ENCODE measurements at regions not wholly inside any gene's neighbourhood (a gene's known extent, or its start where the extent isn't known, plus 50 kb on each side); places are given as distances from the start of the nearest gene placed in this dataset.

DNA sequence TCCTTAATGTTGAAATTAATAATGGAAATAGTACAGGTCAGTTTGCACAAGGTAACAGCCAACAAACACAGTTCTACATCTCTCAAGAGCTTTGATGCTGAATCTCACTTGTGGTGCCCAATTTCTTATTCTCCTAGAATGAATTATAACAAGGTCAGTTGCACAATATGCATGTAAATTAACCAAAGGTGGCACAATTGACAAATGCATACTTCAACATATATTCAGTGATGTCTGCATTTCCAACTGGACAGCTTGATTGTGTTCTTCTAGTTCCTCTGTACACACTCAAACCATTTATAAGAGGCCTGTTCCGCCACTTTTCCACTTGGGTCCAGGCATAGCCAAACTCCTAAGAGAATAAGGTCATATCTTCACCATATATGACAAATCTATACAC is 210.3 kb upstream of the EPHA5 start:
- no peaks in the 10 kb centered on the region for H3K36me3 ChIP-seq
- H3K27me3 ChIP-seq = no peaks in the 10 kb centered on the region
- H3K4me1 ChIP-seq = no peaks in the 10 kb centered on the region; the same call in 1 of the 2 replicates
- no peak for TF ChIP-seq CTCF (IDR thresholded peaks at IDR 0.05; ENCODE audit: low read depth, low read length)
- H3K4me3 ChIP-seq (ENCODE audit: low read depth, low read length) = no peak overlapping the region
- no peak for DNase-seq
- H3K9me3 ChIP-seq = no peaks in the 10 kb centered on the region

DNA sequence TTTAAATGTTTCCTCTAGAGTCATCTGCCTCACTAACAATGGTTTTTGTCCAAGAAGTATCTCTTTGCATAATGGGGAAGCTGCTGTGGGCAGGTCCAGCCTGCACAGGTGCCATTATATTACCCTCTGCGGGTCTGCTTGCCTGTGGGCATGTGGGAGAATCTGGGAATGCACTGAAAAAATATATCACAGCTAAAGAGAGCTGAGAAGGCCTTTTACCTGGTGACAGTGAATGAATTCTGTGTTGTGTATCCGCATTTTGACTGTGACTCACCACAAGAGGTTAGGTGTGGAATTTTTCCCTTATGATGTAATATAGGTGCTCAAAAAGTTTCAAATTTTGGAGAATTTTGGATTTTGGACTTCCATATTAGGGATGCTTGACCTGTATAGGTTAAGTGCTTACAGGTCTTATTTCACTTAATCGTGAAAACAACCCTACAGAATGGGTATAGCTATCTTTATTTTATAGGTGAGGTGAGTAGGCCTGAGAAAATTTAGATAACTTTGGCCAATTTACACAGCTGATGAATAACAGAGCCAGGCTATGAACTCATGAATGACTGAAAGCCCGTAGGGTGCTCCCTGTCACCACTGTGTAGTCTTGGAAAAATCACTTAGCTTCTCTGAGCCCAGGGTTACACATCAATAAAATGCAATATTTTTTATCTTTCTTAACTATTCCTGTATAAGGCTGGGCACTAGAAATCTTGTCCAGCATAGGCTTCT is 198.0 kb upstream of the EPHA5 start:
- Histone ChIP-seq H3K4me1 (no peaks in the 10 kb centered on the region), H3K36me3 (no peaks in the 10 kb centered on the region), H3K4me3 (ENCODE audit: low read depth, low read length) (no peak overlapping the region), H3K27me3 (no peaks in the 10 kb centered on the region), H3K9me3 (no peaks in the 10 kb centered on the region)
- DNase-seq = no peak
- no peak for TF ChIP-seq CTCF (IDR thresholded peaks at IDR 0.05; ENCODE audit: low read depth, low read length)

DNA sequence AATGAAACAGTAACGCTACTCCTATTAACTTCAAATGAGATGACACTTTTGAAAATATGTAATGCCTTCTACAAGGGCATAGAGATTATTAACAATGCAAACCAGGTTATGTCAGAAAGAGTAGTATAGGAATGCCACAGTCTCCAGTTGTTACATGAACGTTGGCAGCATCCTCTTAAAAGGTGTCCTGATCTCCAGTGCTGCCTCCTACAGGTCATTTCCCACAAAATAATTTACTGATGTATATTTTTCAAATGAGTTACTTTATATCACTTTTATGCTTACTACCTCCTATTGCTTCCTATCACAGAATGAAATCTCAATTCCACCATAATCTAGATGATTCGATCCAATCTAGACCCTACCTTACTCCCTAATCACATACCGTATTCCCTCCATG is 195.2 kb upstream of the EPHA5 start:
- H3K36me3 ChIP-seq = no peaks in the 10 kb centered on the region
- H3K4me1 ChIP-seq = no peaks in the 10 kb centered on the region
- H3K4me3 ChIP-seq (ENCODE audit: low read depth, low read length) = no peak overlapping the region
- DNase-seq = peak; percentile 12
- peak; percentile 52 for TF ChIP-seq CTCF (IDR thresholded peaks at IDR 0.05; ENCODE audit: low read depth, low read length)
- H3K27me3 ChIP-seq = no peaks in the 10 kb centered on the region
- no peaks in the 10 kb centered on the region for H3K9me3 ChIP-seq

- Histone ChIP-seq H3K9me3 (no peaks in the 10 kb centered on the region), H3K4me3 (ENCODE audit: low read depth, low read length) (no peak overlapping the region), H3K27me3 (no peaks in the 10 kb centered on the region), H3K36me3 (no peaks in the 10 kb centered on the region), H3K4me1 (no peaks in the 10 kb centered on the region)
- no peak for TF ChIP-seq CTCF (IDR thresholded peaks at IDR 0.05; ENCODE audit: low read depth, low read length)
- no peak for DNase-seq
Observed at GRCh38 chr4:65861993-65862392, 191.7 kb upstream of the EPHA5 start.

- no peaks in the 10 kb centered on the region for H3K27me3 ChIP-seq
- DNase-seq = no peak
- no peak overlapping the region for H3K4me3 ChIP-seq (ENCODE audit: low read depth, low read length)
Observed at GRCh38 chr4:65845199-65845773, 175.0 kb upstream of the EPHA5 start.

More at GRCh38 chr4:65845199-65845773, 175.0 kb upstream of the EPHA5 start:
- no peak for TF ChIP-seq CTCF (IDR thresholded peaks at IDR 0.05; ENCODE audit: low read depth, low read length)
- Histone ChIP-seq H3K36me3 (no peaks in the 10 kb centered on the region), H3K4me1 (no peaks in the 10 kb centered on the region), H3K9me3 (no peaks in the 10 kb centered on the region)

Measured in BE2C (cell line).